ENCODE measurements at regions not wholly inside any gene's neighbourhood (a gene's known extent, or its start where the extent isn't known, plus 50 kb on each side); places are given as distances from the start of the nearest gene placed in this dataset.

GRCh38 chr9:30507166-30507565 is 1877.3 kb upstream of the ACO1 start (continued):
- TF ChIP-seq ZNF610 (tag by site-specific recombination; IDR thresholded peaks at IDR 0.05; ENCODE audit: borderline replicate concordance) (no peak), PRDM2 (tag by site-specific recombination; IDR thresholded peaks at IDR 0.05; ENCODE audit: borderline replicate concordance) (no peak), ZNF362 (tag by site-specific recombination; IDR thresholded peaks at IDR 0.05) (no peak), ZSCAN5A (tag by site-specific recombination; IDR thresholded peaks at IDR 0.05) (no peak), PRDM6 (tag by site-specific recombination; IDR thresholded peaks at IDR 0.05) (no peak), ZBTB10 (tag by site-specific recombination; IDR thresholded peaks at IDR 0.05) (no peak), ZNF654 (tag by site-specific recombination; IDR thresholded peaks at IDR 0.05; ENCODE audit: low read depth) (no peak), HOXC10 (CRISPR knock-in tag; IDR thresholded peaks at IDR 0.05) (no peak)

- ChIA-PET POLR2A (no interaction called here), CTCF (interaction anchor here (0.7 kb wide), 1 partner anchor 16 kb away, joined by 3 read pairs; no protein-coding TSS in a partner anchor)
- Histone ChIP-seq H3K27ac (ENCODE audit: extremely low read depth, low read depth, low read length) (no peak overlapping the region), H3K9me3 (ENCODE audit: control insufficient read depth, insufficient read depth, low read depth, low read length) (no peaks in the 10 kb centered on the region), H3K4me3 (ENCODE audit: low read depth, low read length) (no peak overlapping the region), H3K36me3 (ENCODE audit: control insufficient read depth in 2 of 2, insufficient read depth in 1 of 2, low read length in 2 of 2) (no peaks in the 10 kb centered on the region), H3K4me1 (ENCODE audit: control insufficient read depth, insufficient read depth, low read length) (no peaks in the 10 kb centered on the region)
- TF ChIP-seq ZBTB49 (tag by site-specific recombination; IDR thresholded peaks at IDR 0.05; ENCODE audit: low read depth) (no peak), ZNF701 (tag by site-specific recombination; IDR thresholded peaks at IDR 0.05) (no peak), ZNF843 (tag by site-specific recombination; IDR thresholded peaks at IDR 0.05) (no peak), ZNF169 (tag by site-specific recombination; IDR thresholded peaks at IDR 0.05) (no peak), PBX3 (CRISPR knock-in tag; IDR thresholded peaks at IDR 0.05) (no peak), ZNF366 (tag by site-specific recombination; conservative IDR thresholded peaks at IDR 0.05) (no peak)
Observed at GRCh38 chr9:30511666-30512065, 1872.8 kb upstream of the ACO1 start.

Measured in HEK293 (cell line).